ENCODE measurements at regions not wholly inside any gene's neighbourhood (a gene's known extent, or its start where the extent isn't known, plus 50 kb on each side); places are given as distances from the start of the nearest gene placed in this dataset.

- Histone ChIP-seq H4K20me1 (ENCODE audit: insufficient read depth, low read length) (no peaks in the 10 kb centered on the region), H3K4me3 (ENCODE audit: insufficient read depth, low read length) (no peak overlapping the region), H3K4me1 (ENCODE audit: insufficient read depth, low read length) (no peaks in the 10 kb centered on the region), H3K27me3 (ENCODE audit: insufficient read depth, low read length) (no peaks in the 10 kb centered on the region), H3K27ac (ENCODE audit: low read depth, low read length) (no peak overlapping the region), H3K9me3 (ENCODE audit: low read depth, low read length) (no peaks in the 10 kb centered on the region), H3K36me3 (ENCODE audit: insufficient read depth, low read length) (no peaks in the 10 kb centered on the region), H3K4me2 (ENCODE audit: insufficient read depth, low read length) (no peak overlapping the region), H2AFZ (ENCODE audit: low read length) (no peak overlapping the region), H3K79me2 (ENCODE audit: insufficient read depth, low read length) (no peaks in the 10 kb centered on the region)
- TF ChIP-seq CTCF (IDR thresholded peaks at IDR 0.05; ENCODE audit: extremely low read depth, low read depth, low read length), result no peak
- no peak for DNase-seq (ENCODE audit: insufficient read length, low spot score, missing footprints)
Observed at GRCh38 chr1:5658340-5659316, 333.6 kb downstream of the NPHP4 start.

- Histone ChIP-seq H3K4me3 (ENCODE audit: insufficient read depth, low read length) (no peak overlapping the region), H4K20me1 (ENCODE audit: insufficient read depth, low read length) (no peaks in the 10 kb centered on the region), H3K79me2 (ENCODE audit: insufficient read depth, low read length) (no peaks in the 10 kb centered on the region), H3K4me1 (ENCODE audit: insufficient read depth, low read length) (no peaks in the 10 kb centered on the region), H3K36me3 (ENCODE audit: insufficient read depth, low read length) (no peaks in the 10 kb centered on the region), H3K27ac (ENCODE audit: low read depth, low read length) (no peak overlapping the region), H3K4me2 (ENCODE audit: insufficient read depth, low read length) (no peak overlapping the region), H3K9me3 (ENCODE audit: low read depth, low read length) (no peaks in the 10 kb centered on the region), H2AFZ (ENCODE audit: low read length) (no peak overlapping the region), H3K27me3 (ENCODE audit: insufficient read depth, low read length) (no peaks in the 10 kb centered on the region)
- TF ChIP-seq CTCF (IDR thresholded peaks at IDR 0.05; ENCODE audit: extremely low read depth, low read depth, low read length), result no peak
- DNase-seq (ENCODE audit: insufficient read length, low spot score, missing footprints), result no peak
Observed at GRCh38 chr1:5651964-5652821, 340.0 kb downstream of the NPHP4 start.

- H3K79me2 ChIP-seq (ENCODE audit: insufficient read depth, low read length), result no peaks in the 10 kb centered on the region
- no peak overlapping the region for H3K4me2 ChIP-seq (ENCODE audit: insufficient read depth, low read length)
- no peak for TF ChIP-seq CTCF (IDR thresholded peaks at IDR 0.05; ENCODE audit: extremely low read depth, low read depth, low read length)
- no peaks in the 10 kb centered on the region for H4K20me1 ChIP-seq (ENCODE audit: insufficient read depth, low read length)
- no peak overlapping the region for H3K4me3 ChIP-seq (ENCODE audit: insufficient read depth, low read length)
- no peak overlapping the region for H2AFZ ChIP-seq (ENCODE audit: low read length)
- no peak for DNase-seq (ENCODE audit: insufficient read length, low spot score, missing footprints)
- no peak overlapping the region for H3K27ac ChIP-seq (ENCODE audit: low read depth, low read length)
- H3K4me1 ChIP-seq (ENCODE audit: insufficient read depth, low read length), result no peaks in the 10 kb centered on the region
- H3K27me3 ChIP-seq (ENCODE audit: insufficient read depth, low read length), result no peaks in the 10 kb centered on the region
- H3K9me3 ChIP-seq (ENCODE audit: low read depth, low read length), result no peaks in the 10 kb centered on the region
- H3K36me3 ChIP-seq (ENCODE audit: insufficient read depth, low read length), result no peaks in the 10 kb centered on the region
Observed at GRCh38 chr1:5651473-5651872, 340.8 kb downstream of the NPHP4 start.

- H4K20me1 ChIP-seq (ENCODE audit: insufficient read depth, low read length), result no peaks in the 10 kb centered on the region
- no peak overlapping the region for H3K4me2 ChIP-seq (ENCODE audit: insufficient read depth, low read length)
- no peak overlapping the region for H3K4me3 ChIP-seq (ENCODE audit: insufficient read depth, low read length)
- no peaks in the 10 kb centered on the region for H3K27me3 ChIP-seq (ENCODE audit: insufficient read depth, low read length)
- no peaks in the 10 kb centered on the region for H3K36me3 ChIP-seq (ENCODE audit: insufficient read depth, low read length)
- no peak overlapping the region for H2AFZ ChIP-seq (ENCODE audit: low read length)
- TF ChIP-seq CTCF (IDR thresholded peaks at IDR 0.05; ENCODE audit: extremely low read depth, low read depth, low read length), result no peak
- no peak for DNase-seq (ENCODE audit: insufficient read length, low spot score, missing footprints)
- H3K4me1 ChIP-seq (ENCODE audit: insufficient read depth, low read length), result no peaks in the 10 kb centered on the region
- no peak overlapping the region for H3K27ac ChIP-seq (ENCODE audit: low read depth, low read length)
- no peaks in the 10 kb centered on the region for H3K9me3 ChIP-seq (ENCODE audit: low read depth, low read length)
- no peaks in the 10 kb centered on the region for H3K79me2 ChIP-seq (ENCODE audit: insufficient read depth, low read length)
Observed at GRCh38 chr1:5651027-5651410, 341.2 kb downstream of the NPHP4 start.
